GM18867 (cell line): ENCODE measurements at regions not wholly inside any gene's neighbourhood (a gene's known extent, or its start where the extent isn't known, plus 50 kb on each side); places are given as distances from the start of the nearest gene placed in this dataset.

Experiments used
- ATAC-seq: cut with Tn5 transposase; IDR thresholded peaks from one replicate; pipeline ENCODE4 v1.9.1; 2021; ENCODE audit warnings: mild to moderate bottlenecking, moderate library complexity; ENCODE audit not compliant: unreplicated experiment

DNA sequence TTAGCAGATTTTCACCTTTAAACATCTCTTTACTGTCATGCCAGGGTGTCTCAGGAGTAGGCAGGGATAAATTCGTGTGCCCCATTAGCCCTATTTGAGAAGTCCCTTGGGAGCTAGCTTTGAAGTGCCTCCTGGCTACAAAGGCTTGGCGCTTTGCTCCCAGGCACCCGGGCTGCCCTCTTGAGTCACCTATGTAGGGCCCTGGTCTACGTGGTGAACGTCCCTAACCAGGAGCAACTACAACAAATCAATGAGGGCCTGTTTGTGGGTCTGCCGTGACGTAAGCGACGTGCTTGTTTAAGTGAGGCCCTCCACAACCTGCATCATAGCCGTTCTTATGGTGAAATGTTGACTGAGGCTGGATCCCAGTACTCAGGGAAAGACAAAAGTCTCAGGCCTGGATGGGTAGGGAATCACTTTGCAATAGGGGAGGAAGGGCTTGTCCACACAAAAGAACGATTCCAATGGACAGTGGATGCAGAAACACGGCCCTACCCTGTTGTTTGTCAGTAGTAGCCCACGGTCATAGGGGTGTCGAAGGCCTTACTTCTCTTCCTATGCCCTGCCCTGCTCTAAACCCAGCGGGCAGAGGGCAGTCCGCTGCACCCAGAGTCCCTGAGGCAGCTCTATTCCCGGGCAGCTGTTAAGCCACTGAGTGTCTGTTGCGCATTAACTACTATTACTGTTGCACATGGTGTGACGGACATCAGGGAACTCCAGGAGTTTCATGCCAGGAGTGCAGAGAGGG lies 93.9 kb downstream of the INHBB start:
- no peak for ATAC-seq

DNA sequence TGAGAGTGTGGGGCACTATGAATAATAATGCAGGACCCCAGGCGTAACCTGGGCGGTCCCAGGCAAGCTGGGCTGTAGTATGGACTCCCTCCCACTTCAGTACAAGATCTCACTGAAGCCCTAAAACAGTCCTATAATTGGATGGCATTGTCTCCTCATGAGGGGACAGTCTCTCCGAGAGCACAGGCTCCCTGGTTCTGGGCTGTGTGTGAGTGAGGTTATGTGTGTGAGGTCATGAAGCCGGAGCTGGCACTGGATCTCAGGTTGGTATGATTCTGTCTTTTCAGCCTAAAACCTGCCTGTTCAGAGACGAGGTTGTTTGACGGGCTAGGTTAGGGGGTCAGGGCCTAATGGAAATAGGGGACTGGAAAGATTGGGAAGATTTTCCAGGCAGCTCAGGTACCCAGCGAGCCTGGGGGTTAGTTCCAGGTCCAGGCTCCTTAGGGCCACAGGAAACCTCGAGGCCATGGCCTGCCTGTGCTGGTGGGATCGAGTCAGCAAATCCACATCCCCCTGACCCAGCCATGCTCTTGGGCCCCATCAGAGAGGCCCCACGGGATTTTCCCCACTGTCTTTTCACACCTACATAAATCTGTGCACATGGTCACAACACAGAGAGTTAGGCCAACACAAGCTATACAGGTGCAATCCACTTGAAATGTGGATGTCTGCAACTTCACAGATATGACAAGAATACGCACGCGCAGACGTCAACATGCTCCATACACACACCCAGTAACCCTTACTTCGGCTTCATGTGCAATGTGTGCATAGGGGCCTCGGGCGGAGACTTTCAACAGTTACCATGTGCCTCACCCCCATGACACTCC lies 94.8 kb downstream of the INHBB start:
- ATAC-seq: no peak

DNA sequence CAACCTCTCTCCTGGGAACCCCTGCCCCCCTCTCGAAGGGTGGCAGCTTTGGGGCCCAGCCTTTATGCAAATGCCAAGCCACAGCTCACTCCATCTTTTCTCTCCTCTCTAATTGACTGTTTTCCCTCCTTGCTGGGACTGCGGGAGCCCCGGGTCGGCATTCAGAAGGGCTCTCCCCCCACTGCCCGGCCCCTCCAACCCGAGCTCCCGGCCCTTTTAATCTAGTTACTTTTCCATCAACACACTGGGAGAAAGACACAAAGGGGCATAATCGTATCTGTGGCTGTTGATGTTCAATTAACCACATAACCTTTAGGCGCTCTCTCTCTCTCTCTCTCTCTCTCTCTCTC lies 95.4 kb downstream of the INHBB start:
- ATAC-seq: no peak

DNA sequence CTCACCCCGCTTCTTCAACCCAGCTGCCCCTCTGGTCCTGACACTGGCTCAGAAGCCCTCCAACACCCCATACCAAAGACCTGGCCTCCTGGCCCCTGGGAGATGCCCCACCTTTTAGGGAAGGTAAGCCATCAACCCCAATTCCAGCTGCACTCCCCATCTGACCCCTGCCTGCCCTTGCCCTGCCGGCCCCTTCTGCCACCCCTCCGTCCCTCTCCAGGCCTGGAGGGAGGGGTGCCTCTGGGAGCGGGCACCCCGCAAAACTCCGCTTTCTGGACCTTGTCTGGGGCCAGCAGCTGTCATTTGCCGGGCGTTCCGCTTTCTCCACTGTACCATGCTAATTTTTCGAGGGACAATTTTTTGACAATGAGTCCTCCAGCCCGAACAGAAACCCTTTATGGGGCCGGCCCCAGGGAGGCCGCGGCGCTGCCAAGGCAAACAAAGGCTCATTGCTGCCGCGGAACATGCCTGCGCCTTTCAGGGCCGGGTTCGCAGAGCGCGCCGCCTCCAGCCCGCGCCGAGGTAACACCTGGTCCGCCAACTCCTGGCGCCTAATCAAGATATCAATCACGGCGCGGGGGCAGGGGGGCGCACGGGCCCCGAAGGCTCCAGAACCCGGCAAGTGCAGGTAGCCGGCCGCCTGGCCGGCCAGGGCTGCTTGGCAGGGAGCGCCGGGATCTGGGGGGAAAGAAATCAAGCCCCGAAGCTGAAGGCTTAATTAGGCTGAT lies 96.0 kb downstream of the INHBB start:
- no peak for ATAC-seq

DNA sequence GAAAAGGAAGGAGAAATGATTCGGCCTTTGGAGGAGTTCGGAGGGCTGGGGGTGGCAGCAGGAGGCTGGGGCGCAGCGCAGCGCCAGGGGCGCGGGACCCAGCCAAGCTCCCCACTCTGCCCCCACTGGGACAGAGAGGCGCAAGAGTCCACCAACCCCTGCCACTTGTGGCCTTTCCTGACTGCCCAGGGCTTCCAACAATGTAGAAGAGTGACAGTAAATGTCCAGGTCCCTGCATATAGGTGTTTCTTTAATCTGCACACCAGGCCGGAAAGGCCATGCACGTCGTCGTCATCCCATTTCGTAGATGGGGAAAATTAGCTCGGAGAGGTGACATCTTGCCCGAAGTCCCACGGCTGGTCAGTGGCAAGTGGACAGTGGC lies 96.6 kb downstream of the INHBB start:
- no peak for ATAC-seq

DNA sequence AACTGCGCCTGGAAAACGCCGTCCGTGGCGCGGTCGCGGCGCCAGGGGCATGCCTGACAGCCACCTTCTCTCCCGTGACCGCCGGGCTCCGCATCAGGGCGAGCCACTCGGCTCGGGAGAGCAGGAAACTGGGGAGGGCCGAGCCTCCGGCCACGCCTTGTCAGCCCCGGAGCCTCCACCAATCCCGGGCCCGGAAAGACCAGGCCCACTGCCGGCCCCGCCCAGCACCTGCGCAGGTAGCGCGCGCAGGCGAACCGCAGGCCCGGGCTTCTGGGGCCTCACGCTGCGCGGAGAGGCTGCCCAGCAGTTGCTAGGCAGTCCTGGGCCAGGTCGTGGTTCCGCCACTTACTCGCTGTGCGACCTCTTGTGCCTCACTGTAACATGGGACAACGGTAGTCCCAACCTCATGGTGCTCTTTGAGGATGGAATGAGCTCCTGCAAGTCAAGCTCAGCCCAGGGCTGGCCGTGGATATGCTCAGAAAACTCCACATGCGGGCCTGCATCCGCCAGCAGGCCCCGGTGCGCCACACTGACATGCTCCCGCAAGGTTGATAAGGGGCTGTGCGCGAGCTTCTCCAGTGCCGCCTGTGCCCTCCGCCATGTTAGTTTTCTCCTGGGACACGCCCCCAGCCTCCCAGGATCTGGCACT lies 97.1 kb downstream of the INHBB start:
- no peak for ATAC-seq

DNA sequence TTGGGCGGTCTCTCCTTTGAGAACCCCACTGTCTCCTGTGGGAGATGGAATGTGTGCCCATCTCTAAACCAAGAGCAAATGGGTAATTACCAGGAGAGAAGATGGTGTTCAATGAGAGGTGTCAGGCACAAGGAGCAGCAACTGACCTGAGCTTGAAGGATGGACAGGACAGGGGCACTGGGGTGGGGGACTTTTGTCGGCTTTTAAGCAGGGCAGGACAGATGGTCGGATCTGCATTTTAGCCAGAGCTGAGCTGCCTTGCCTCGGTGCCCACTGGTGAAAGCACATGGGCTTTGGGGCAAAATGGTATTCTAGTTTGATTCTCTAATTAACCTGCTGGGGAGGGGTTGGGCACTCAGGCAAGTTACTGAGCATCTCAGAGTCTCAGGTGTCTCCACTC lies 98.0 kb downstream of the INHBB start:
- no peak for ATAC-seq

DNA sequence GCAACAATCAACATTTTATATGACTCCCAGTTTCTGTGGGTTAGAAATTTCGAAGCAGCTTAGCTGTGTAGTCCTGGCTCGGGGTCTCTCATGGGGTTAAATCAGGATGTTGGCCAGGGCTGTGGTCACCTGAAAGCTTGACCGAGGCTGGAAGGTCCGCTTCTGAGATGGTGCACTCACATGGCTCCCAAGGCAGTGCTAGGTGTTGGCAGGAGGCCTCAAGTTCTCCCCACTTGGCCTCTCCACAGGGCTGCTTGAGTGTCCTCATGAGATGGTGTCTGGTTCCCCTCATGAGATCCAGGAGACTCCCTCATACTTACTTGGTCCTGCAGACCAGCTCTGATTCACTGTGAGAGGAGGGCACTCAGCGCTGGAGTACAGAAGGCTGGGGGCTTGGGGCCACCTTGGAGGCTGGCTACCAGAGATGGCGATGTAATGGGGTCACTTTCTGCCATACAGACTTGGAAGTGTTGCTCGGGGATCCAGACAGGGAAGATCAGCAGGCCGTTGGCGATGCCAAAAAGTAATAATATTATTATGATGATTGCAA lies 98.8 kb downstream of the INHBB start:
- ATAC-seq: no peak

DNA sequence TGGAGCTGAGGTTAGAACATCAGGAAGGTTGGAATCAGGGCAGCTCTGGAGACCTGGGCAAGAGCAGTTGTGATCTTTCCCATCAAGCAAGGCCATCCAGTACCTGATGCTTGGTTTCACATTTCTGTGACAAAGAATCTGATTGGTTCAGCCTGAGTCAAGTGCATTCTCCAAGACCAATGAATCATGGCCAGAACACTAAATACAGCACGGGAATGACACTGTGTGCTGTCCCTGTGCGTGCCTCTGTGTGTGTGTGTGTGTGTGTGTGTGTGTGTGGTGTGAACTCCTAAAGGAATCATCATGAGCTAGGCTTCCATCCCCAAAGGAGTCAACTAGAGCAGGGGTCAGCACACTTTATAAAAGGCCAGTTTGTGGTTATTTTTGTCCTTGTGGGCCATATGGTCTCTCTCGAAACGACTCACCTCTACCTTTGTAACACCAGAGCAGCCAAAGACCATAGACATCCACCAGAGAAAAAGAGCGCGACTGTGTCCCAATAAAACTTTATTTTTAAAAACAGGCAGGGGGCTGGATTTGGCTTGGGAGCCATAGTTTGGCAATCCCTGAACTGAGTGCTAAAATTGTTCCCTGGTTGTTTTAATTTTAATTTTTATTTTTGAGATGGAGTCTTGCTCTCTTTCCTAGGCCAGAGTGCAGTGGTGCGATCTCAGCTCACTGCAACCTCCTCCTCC lies 99.7 kb downstream of the INHBB start:
- no peak for ATAC-seq

DNA sequence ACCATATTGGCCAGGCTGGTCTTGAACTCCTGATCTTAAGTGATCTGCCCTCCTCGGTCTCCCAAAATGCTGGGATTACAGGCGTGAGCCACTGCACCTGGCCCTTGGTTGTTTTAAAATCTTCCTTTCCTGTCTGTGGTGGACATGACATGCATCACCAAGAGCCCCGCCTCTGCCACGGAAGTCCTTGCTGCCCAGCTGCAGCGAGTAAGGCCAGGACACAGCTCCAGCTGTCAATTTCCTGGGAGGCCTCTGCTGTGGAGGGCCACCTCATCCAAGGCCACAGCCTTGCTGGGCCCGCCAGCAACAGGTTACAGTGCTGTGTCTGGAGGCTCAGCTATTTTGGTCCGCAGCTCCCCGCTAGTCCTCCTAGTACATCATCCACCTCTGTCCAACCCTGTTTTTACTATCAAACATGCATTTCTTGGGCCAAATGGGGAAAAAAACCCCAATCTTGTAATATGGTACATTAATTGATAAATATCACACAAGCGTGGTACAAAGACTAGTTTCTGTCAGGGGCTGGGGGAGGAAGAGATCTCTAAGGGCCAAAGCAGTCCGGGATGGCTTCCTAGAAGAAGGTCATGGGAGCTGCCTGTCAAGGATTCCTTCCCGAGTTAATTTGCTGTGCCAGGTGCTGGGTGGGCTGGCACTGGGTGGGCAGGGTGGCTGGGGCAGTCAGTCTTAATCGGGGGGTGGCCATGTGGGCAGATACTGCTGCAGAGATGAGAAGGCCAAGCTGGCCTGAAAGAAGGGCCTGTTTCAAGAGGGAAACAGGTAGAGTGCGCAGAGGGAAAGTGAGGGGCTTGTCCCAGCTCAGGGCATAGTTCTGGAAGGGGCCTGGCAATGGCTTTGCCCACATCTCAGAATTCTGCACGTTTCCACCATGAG lies 100.5 kb downstream of the INHBB start:
- ATAC-seq: no peak

DNA sequence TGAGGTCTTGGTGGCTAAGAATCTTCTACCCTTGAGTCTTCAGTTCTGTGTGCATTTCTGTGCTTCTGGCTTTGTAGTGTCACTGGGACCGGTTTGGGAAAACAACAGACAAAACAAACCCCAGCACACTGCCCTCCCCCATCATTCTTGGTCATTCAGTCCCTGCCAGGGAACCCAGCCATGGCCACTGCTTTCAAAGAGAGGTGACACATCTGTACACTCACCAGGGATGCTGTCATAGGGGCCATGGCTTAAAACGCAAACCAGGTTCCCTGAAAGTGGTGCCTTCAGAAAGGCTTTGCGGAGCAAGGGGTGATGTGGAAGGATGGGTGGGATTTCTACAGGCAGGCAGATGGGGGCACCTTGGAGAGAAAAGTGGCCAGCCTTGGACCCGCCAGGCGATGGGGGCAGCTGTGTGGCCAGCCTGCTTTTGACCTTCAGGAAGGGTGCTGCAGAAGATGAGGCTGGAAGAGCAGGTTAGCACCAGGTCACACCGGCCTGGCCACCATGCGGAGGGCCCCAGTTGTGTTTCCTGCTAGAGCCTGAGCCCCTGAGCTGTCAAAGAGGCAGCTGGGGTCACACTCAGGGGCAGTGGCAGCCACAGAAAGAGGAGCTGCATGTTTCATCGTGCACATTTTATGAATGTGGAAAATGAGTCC lies 101.3 kb downstream of the INHBB start:
- ATAC-seq: no peak

DNA sequence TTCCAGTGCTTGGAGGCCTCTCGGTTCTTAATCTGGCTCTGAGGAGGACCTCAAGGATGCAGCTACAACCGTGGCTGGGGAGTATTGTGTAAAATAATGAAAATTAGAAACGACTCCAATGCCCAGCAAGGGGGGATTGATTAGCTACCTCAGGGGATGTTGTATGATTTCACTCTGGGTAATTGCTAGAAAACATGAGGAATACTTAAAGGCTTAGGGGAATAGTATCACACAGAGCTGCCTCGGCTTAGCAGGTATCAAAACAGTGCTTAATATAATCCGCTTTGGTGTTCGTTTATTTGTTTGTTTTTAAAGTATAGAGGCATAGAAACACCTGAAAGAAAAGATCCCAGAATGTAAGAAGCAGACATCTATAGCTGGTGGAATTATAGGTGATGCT lies 102.5 kb downstream of the INHBB start:
- no peak for ATAC-seq

DNA sequence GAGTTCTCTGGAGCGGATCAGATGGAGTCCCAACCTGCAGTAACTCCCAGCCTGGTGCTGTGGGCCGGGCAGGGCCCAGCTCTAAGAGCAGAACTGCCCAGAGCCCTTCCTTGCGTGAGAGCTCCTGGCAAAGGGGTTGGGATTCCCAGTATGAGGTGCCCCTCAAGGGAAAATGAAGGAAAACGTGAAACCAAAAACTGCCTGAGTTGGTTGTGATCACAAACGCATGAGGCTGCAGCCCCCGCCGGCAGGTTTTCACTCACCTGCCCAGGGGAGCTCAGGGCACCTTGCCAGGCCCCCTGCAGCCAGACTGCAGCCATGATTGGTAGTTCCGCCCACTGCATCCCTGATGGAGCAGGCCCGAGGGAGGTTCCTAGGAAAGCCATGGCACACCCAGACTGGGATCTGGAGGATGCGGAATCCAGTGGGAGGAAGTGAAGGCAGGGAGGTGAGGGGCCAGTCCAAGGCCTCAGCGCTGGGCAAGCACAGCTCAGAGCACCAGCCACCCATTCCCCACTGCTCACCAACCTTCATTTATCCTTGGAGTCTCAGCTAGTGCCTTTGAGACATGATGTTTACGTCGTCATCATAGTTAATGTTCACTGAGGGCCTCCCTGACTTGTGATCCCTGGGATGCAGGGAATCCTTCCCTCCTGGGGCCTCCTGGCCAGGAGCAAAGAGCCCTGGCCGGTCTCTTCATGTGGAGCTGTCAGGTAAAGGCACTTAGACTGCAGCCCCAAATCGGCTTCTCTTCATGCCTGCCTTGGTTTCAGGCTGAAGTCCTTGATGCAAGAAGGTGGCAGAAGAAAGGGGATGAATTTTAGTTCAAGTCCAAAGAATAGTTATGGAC lies 103.2 kb downstream of the INHBB start:
- no peak for ATAC-seq

DNA sequence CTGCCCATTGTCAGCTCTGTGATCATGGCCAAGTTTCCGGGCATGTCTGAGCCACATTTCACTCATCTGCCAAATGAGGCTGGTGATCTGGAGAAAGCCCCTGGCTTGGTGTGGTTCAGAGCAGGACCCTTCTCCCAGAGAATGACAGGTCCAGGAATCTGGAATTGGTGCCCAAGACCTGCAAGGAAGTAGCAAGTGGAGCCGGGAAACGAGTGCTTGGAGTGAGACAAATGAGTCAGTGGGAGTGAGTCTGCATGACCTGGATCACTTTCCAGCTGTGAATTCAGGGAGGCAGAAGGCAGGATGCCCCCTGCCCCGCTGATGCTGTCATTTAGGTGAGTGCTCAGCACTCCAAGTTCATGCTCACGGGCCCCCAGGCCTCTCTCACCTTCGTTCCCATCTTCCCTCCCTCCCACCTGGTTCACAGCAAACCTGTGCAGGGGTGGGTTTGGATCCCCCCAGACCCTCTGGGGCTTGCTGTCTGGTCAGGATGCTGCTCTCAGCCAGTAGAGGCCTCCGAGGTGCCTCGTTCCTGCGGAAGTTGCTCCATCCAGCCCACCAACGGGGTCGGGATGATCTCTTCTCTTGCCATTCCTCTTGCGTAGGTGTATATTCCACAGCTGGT lies 104.4 kb downstream of the INHBB start:
- ATAC-seq: no peak

DNA sequence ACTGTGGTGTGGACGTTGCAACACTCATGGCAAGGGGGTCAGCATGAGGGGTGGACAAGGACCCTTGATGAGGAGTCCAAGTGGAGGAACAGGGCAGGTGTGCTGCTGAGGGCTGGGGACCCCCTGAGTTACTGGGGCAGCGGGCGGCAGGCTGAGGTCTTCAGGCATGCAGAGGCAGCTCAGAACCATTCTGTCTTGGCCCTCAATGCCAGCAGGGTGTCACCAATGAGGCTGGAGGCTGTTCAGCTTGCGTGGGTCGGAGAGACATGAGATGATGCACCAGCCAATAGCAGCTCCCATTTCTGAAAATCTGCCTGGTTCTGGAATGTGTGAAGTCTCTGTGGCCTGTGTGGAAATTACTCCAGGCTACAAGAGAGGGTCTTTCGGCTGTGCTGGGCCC lies 105.4 kb downstream of the INHBB start:
- no peak for ATAC-seq

DNA sequence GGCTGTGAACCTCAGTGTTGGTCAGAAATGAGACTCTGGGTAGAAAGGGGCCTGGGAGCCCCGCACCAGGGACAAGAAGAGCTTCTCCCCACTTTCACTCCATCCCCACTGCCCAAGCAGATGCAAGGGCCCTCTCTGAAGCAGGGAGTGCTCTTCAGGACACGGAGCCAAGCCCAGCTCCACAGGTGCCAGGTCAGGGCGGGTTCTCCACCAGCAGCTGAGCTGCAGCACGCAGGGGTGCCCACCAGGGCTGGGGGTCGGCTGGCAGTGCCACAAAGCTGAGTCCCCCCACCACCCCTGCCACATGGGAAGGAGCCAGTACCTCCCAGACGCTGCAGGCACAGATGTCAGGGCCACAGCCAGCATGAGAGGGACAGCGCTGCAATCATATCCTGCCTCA lies 106.2 kb downstream of the INHBB start:
- no peak for ATAC-seq

DNA sequence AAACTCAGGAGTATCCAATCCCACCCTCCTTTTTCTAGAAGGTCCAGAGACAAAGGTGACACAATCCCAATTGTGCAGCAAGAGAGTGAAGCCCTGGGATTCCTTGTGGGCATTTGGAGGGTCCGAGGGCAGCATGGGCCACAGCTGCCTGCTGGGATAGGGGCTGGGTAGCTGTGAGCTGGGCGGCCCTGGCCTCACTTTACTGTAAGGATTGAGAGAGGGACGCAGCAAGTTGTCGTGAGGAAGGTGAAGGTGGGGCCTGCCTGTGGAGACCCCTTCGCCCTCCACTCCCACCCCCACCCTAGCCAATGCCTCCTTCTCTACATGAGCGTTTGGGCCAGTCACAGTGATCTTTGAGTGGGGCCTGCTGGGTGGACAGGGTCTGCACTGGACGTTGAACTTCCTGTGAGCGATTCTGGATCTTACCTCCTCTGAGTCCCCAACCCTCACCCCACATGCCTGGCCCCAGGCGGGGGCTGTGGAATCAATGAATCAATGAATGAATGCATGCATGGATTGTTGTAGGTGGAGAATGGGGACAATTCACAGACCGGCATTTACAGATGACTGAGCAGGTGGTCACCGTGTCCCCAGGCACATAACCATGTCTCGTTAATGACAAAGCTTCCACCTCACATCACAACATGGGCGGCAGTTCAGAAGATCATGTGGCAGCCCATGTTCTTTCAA lies 107.2 kb downstream of the INHBB start:
- ATAC-seq: no peak
